T-cell (primary cell): ENCODE measurements at regions not wholly inside any gene's neighbourhood (a gene's known extent, or its start where the extent isn't known, plus 50 kb on each side); places are given as distances from the start of the nearest gene placed in this dataset.
"Not testable (repeated sequence)": the region's sequence is repeated elsewhere in the genome, so short reads cannot be mapped to it uniquely, and the experiment has no call there.

ENCODE experiments used
- ATAC-seq, 4 experiments: fragments of 200-7000 bp in 3 of 4; fragments of 150-1000 bp in 1 of 4; cut with Tn5 transposase; replicated peaks in 1 of 4; 1 replicate in 3 of 4; 2 replicates in 1 of 4; pipeline ENCODE4 v1.10.0; 2021; ENCODE audit warnings: moderate library complexity in 3 of 4, mild to moderate bottlenecking in 2 of 4, moderate number of reproducible peaks in 1 of 4
- CTCF ChIA-PET, 2 donors: fragments of 300-600 bp; sonication (Branson Sonifier 250); formaldehyde crosslinking; loops; one replicate each; lab custom pipeline; 2022; ENCODE audit warnings: antibody characterized with exemption in 2 of 2; lab: Charles Lee
- POLR2A ChIA-PET, 2 donors: fragments of 300-600 bp; sonication (Branson Sonifier 250); formaldehyde crosslinking; loops; one replicate each; lab custom pipeline; 2022; ENCODE audit warnings: antibody characterized with exemption in 2 of 2; lab: Charles Lee
- DNase-seq, 35 experiments: peaks; one replicate each; pipeline versions ENCODE4 v3.0.0 to v3.0.0-alpha.2; 2013 to 2023
- H3K27ac ChIP-seq: one replicate; pipeline ENCODE4 v1.5.1; 2013; ENCODE audit warnings: low read length
- H3K27me3 ChIP-seq, 2 experiments: replicated peaks in 1 of 2; 1 replicate in 1 of 2; 2 replicates in 1 of 2; pipeline versions ENCODE4 v1.6.1 to v1.7.0; 2013; ENCODE audit warnings: low read length in 1 of 2, mixed read lengths in 1 of 2; ENCODE audit not compliant: control insufficient read depth in 2 of 2, insufficient read depth in 2 of 2; ENCODE audit errors: extremely low read depth in 1 of 2
- H3K36me3 ChIP-seq, 2 donors: 1 replicate in 1 of 2; 2 replicates in 1 of 2; pipeline versions ENCODE4 v1.6.1 to v1.7.0; 2013; ENCODE audit warnings: low read length in 1 of 2; ENCODE audit not compliant: control insufficient read depth in 2 of 2, insufficient read depth in 1 of 2; ENCODE audit errors: extremely low read depth in 1 of 2
- H3K4me1 ChIP-seq, 2 experiments: 1 replicate in 1 of 2; 2 replicates in 1 of 2; pipeline versions ENCODE4 v1.6.1 to v1.7.0; 2013; ENCODE audit warnings: low read length in 2 of 2, mixed read lengths in 1 of 2; ENCODE audit not compliant: insufficient read depth in 2 of 2, control insufficient read depth in 1 of 2; ENCODE audit errors: extremely low read depth in 1 of 2
- H3K4me3 ChIP-seq, 2 donors: 1 replicate in 1 of 2; 2 replicates in 1 of 2; pipeline versions ENCODE4 v1.5.1 to v1.7.0; 2013; ENCODE audit warnings: mild to moderate bottlenecking in 2 of 2, low read length in 1 of 2, moderate library complexity in 1 of 2; ENCODE audit not compliant: control insufficient read depth in 1 of 2; ENCODE audit errors: extremely low read depth in 1 of 2
- H3K9me3 ChIP-seq: 2 replicates; pipeline ENCODE4 v1.7.0; 2013
- H3K27ac Mint-ChIP-seq, 2 donors: one replicate each; pipeline ENCODE4 v1.8.0; 2020 to 2021; ENCODE audit warnings: mild to moderate bottlenecking in 2 of 2, mixed read lengths in 2 of 2
- H3K27me3 Mint-ChIP-seq, 2 donors: one replicate each; pipeline ENCODE4 v1.8.0; 2021 to 2022; ENCODE audit warnings: mixed read lengths in 2 of 2
- H3K36me3 Mint-ChIP-seq: one replicate; pipeline ENCODE4 v1.8.0; 2021; ENCODE audit warnings: mixed read lengths
- H3K4me1 Mint-ChIP-seq, 3 donors: one replicate each; pipeline ENCODE4 v1.8.0; 2020 to 2022; ENCODE audit warnings: mixed read lengths in 3 of 3, mild to moderate bottlenecking in 1 of 3
- H3K4me3 Mint-ChIP-seq, 3 donors: one replicate each; pipeline ENCODE4 v1.8.0; 2020 to 2022; ENCODE audit warnings: mild to moderate bottlenecking in 3 of 3, mixed read lengths in 3 of 3, moderate library complexity in 3 of 3
- H3K9me3 Mint-ChIP-seq, 3 donors: one replicate each; pipeline ENCODE4 v1.8.0; 2020 to 2022; ENCODE audit warnings: mixed read lengths in 3 of 3
- WGBS: methylation state at CpG from one replicate; pipeline ENCODE4 v1.1.5; 2013; ENCODE audit warnings: missing lambda C conversion rate; ENCODE audit not compliant: insufficient coverage; 5-methylcytosine and 5-hydroxymethylcytosine counted together

DNA sequence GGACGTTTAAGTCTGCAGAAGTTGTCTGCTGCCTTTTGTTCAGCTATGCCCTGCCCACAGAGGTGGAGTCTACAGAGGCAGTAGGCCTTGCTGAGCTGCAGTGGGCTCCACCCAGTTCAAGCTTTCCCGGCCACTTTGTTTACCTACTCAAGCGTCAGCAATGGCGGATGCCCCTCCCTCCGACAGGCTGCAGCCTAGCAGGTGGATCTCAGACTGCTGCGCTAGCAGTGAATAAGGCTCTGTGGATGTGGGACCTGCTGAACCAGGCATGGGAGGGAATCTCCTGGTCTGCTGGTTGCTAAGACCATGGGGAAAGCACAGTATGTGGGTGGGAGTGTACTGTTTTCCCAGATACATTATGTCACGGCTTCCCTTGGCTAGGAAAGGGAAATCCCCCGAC lies 58.2 kb upstream of the N4BP1 start:
- H3K9me3 ChIP-seq, DNase-seq, ATAC-seq, H3K4me3 Mint-ChIP-seq, H3K27ac Mint-ChIP-seq, H3K4me1 ChIP-seq, H3K27me3 ChIP-seq, H3K27ac ChIP-seq, H3K4me3 ChIP-seq, H3K4me1 Mint-ChIP-seq, POLR2A ChIA-PET, H3K36me3 ChIP-seq, H3K36me3 Mint-ChIP-seq: not testable (repeated sequence)
- 88% methylated on average over 6 of the region's 8 CpGs for WGBS
- CTCF ChIA-PET = interaction anchor here in 1 of 2 donors (0.6 kb wide), 1 partner anchor 34 kb away, joined by 3 read pairs; no protein-coding TSS in a partner anchor
- Mint-ChIP-seq H3K27me3 (peaks cover 10 to 25% of the 10 kb centered on the region in 2 donors), H3K9me3 (peaks cover 3 to 15% (median 9%) of the 10 kb centered on the region in 3 donors)

GRCh38 chr16:48659940-48660339 lies 50.0 kb upstream of the N4BP1 start:
- Histone ChIP-seq H3K4me3 (no peak overlapping the region), H3K9me3 (peaks cover 6% of the 10 kb centered on the region), H3K4me1 (no peaks in the 10 kb centered on the region), H3K27ac (no peak overlapping the region), H3K27me3 (no peaks in the 10 kb centered on the region), H3K36me3 (no peaks in the 10 kb centered on the region)
- H3K9me3 Mint-ChIP-seq = peaks cover 18 to 28% (median 20%) of the 10 kb centered on the region in 3 donors
- CTCF ChIA-PET = no interaction called here
- no peak for ATAC-seq
- no peak for DNase-seq
- no CpG with 5 or more reads among the region's 1 CpG for WGBS
- H3K4me3 Mint-ChIP-seq = no peak overlapping the region
- POLR2A ChIA-PET = no interaction called here
- no peaks in the 10 kb centered on the region for H3K36me3 Mint-ChIP-seq
- no peak overlapping the region for H3K27ac Mint-ChIP-seq
- H3K4me1 Mint-ChIP-seq = no peaks in the 10 kb centered on the region
- peaks cover 2 to 5% of the 10 kb centered on the region in 2 donors for H3K27me3 Mint-ChIP-seq
